ENCODE measurements at regions not wholly inside any gene's neighbourhood (a gene's known extent, or its start where the extent isn't known, plus 50 kb on each side); places are given as distances from the start of the nearest gene placed in this dataset.

DNA sequence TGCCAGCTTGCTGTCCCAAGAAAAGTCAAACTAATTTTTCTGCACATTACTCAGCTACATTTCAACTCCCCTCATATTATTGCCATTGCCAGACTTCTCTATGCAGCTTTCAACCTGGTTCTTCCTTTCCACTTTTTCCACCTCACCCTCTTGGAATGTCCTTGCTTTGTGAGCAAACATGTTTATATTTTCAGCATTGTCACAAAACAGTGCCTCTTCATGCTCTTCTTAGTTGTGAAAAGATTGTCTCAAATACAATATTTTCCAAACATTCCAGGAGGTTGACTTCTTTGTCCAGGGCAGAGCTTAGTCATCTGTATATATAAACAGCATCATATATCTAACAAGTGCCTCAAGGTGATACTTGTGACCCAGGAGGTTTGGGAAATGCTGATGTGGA lies 803.3 kb upstream of the CELF4 start:
- TF ChIP-seq CTCF (IDR thresholded peaks at IDR 0.05) (no peak), EP300 (IDR thresholded peaks at IDR 0.05) (no peak)
